HepG2 (cell line): ENCODE measurements at regions not wholly inside any gene's neighbourhood (a gene's known extent, or its start where the extent isn't known, plus 50 kb on each side); places are given as distances from the start of the nearest gene placed in this dataset.

Experiments used
- ATF1 ChIP-seq: IDR thresholded peaks from 2 replicates; pipeline ENCODE4 v1.6.1; 2016; ENCODE audit warnings: mild to moderate bottlenecking, control low read depth
- CREB1 ChIP-seq, 2 experiments: fragments of 450-650 bp in 1 of 2; IDR thresholded peaks; 2 replicates each; pipeline ENCODE4 v1.6.1; 2016 to 2017; ENCODE audit warnings: control low read depth in 1 of 2, mild to moderate bottlenecking in 1 of 2, missing compliant biosample characterization in 1 of 2, missing genetic modification characterization in 1 of 2
- EZH2 ChIP-seq: conservative IDR thresholded peaks from 2 replicates; pipeline ENCODE4 v1.6.1; 2012; ENCODE audit warnings: mild to moderate bottlenecking, low read depth, low read length, moderate library complexity
- IRX3 ChIP-seq: sonication (generic); formaldehyde crosslinking; IDR thresholded peaks from 2 replicates; pipeline ENCODE4 v1.8.1; 2023; ENCODE audit warnings: mild to moderate bottlenecking, low read depth, missing genetic modification reagents, borderline replicate concordance
- NKX3-1 ChIP-seq: sonication (generic); formaldehyde crosslinking; IDR thresholded peaks from 2 replicates; pipeline ENCODE4 v1.5.0; 2020; ENCODE audit warnings: missing genetic modification reagents
- RAD21 ChIP-seq: fragments of 450-650 bp; formaldehyde crosslinking; IDR thresholded peaks from 2 replicates; pipeline ENCODE4 v1.5.0; 2020; ENCODE audit warnings: mild to moderate bottlenecking
- SALL2 ChIP-seq: sonication (generic); formaldehyde crosslinking; IDR thresholded peaks from 2 replicates; pipeline ENCODE4 v1.8.1; 2023; ENCODE audit warnings: mild to moderate bottlenecking, missing genetic modification reagents, inconsistent platforms
- SMARCE1 ChIP-seq: fragments of 450-650 bp; IDR thresholded peaks from 2 replicates; pipeline ENCODE4 v1.6.1; 2017; ENCODE audit warnings: borderline replicate concordance
- TF ChIP-seq, protein P1 (sequence below): sonication (generic); formaldehyde crosslinking; IDR thresholded peaks from 2 replicates; pipeline ENCODE4 v1.4.0; 2020; ENCODE audit warnings: missing genetic modification reagents
- TF ChIP-seq, protein P2 (sequence below): sonication (generic); formaldehyde crosslinking; IDR thresholded peaks from 2 replicates; pipeline ENCODE4 v1.5.0; 2020; ENCODE audit warnings: mild to moderate bottlenecking, missing genetic modification reagents, moderate library complexity
- TF ChIP-seq, protein P3 (sequence below): IDR thresholded peaks from 2 replicates; pipeline ENCODE4 v1.6.1; 2016; ENCODE audit warnings: low read depth, missing genetic modification reagents, missing compliant biosample characterization

DNA sequence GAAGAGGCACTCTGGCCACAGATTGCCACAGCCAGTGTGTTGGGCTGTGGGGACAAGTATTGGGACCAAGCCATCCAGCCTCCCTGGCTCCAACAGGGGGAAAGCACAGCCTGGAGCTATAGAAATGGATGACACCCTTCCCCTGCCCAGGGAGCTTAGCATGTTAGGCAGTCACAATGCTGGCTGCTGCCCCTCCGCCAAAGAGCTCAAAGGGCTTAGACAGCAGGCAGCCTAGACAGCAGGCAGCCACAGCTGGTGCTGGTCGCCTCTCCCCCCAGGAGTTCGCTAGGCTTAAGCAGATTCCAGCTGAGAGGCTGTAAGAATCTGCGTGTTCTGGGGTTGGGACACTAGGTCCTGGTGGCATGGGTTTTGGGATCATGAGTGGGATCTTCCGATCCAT is 94.5 kb upstream of the MXRA5 start:
- TF ChIP-seq, protein P1, sequence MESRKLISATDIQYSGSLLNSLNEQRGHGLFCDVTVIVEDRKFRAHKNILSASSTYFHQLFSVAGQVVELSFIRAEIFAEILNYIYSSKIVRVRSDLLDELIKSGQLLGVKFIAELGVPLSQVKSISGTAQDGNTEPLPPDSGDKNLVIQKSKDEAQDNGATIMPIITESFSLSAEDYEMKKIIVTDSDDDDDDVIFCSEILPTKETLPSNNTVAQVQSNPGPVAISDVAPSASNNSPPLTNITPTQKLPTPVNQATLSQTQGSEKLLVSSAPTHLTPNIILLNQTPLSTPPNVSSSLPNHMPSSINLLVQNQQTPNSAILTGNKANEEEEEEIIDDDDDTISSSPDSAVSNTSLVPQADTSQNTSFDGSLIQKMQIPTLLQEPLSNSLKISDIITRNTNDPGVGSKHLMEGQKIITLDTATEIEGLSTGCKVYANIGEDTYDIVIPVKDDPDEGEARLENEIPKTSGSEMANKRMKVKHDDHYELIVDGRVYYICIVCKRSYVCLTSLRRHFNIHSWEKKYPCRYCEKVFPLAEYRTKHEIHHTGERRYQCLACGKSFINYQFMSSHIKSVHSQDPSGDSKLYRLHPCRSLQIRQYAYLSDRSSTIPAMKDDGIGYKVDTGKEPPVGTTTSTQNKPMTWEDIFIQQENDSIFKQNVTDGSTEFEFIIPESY (CRISPR knock-in tag): no peak
- TF ChIP-seq EZH2 (no peak), CREB1 (IDR thresholded peaks at IDR 0.05) (no peak), CREB1 (CRISPR knock-in tag; IDR thresholded peaks at IDR 0.05) (no peak), SALL2 (CRISPR knock-in tag) (no peak), ATF1 (CRISPR knock-in tag) (no peak), NKX3-1 (CRISPR knock-in tag) (no peak), RAD21 (CRISPR knock-in tag) (no peak), SMARCE1 (no peak), IRX3 (no peak)
- TF ChIP-seq, protein P2, sequence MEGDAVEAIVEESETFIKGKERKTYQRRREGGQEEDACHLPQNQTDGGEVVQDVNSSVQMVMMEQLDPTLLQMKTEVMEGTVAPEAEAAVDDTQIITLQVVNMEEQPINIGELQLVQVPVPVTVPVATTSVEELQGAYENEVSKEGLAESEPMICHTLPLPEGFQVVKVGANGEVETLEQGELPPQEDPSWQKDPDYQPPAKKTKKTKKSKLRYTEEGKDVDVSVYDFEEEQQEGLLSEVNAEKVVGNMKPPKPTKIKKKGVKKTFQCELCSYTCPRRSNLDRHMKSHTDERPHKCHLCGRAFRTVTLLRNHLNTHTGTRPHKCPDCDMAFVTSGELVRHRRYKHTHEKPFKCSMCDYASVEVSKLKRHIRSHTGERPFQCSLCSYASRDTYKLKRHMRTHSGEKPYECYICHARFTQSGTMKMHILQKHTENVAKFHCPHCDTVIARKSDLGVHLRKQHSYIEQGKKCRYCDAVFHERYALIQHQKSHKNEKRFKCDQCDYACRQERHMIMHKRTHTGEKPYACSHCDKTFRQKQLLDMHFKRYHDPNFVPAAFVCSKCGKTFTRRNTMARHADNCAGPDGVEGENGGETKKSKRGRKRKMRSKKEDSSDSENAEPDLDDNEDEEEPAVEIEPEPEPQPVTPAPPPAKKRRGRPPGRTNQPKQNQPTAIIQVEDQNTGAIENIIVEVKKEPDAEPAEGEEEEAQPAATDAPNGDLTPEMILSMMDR: no peak
- TF ChIP-seq, protein P3, sequence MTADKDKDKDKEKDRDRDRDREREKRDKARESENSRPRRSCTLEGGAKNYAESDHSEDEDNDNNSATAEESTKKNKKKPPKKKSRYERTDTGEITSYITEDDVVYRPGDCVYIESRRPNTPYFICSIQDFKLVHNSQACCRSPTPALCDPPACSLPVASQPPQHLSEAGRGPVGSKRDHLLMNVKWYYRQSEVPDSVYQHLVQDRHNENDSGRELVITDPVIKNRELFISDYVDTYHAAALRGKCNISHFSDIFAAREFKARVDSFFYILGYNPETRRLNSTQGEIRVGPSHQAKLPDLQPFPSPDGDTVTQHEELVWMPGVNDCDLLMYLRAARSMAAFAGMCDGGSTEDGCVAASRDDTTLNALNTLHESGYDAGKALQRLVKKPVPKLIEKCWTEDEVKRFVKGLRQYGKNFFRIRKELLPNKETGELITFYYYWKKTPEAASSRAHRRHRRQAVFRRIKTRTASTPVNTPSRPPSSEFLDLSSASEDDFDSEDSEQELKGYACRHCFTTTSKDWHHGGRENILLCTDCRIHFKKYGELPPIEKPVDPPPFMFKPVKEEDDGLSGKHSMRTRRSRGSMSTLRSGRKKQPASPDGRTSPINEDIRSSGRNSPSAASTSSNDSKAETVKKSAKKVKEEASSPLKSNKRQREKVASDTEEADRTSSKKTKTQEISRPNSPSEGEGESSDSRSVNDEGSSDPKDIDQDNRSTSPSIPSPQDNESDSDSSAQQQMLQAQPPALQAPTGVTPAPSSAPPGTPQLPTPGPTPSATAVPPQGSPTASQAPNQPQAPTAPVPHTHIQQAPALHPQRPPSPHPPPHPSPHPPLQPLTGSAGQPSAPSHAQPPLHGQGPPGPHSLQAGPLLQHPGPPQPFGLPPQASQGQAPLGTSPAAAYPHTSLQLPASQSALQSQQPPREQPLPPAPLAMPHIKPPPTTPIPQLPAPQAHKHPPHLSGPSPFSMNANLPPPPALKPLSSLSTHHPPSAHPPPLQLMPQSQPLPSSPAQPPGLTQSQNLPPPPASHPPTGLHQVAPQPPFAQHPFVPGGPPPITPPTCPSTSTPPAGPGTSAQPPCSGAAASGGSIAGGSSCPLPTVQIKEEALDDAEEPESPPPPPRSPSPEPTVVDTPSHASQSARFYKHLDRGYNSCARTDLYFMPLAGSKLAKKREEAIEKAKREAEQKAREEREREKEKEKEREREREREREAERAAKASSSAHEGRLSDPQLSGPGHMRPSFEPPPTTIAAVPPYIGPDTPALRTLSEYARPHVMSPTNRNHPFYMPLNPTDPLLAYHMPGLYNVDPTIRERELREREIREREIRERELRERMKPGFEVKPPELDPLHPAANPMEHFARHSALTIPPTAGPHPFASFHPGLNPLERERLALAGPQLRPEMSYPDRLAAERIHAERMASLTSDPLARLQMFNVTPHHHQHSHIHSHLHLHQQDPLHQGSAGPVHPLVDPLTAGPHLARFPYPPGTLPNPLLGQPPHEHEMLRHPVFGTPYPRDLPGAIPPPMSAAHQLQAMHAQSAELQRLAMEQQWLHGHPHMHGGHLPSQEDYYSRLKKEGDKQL (CRISPR knock-in tag): no peak
